ENCODE measurements at regions not wholly inside any gene's neighbourhood (a gene's known extent, or its start where the extent isn't known, plus 50 kb on each side); places are given as distances from the start of the nearest gene placed in this dataset.

GRCh38 chr5:77155179-77155785 is 55.2 kb upstream of the PDE8B start:
- TF ChIP-seq CTCF (IDR thresholded peaks at IDR 0.05) = no peak
- no peak for TF ChIP-seq POLR2A (IDR thresholded peaks at IDR 0.05)

Data from ovary (tissue), 3 donors.